Spleen (tissue), 11 donors: ENCODE measurements at regions not wholly inside any gene's neighbourhood (a gene's known extent, or its start where the extent isn't known, plus 50 kb on each side); places are given as distances from the start of the nearest gene placed in this dataset.
"Not testable (repeated sequence)": the region's sequence is repeated elsewhere in the genome, so short reads cannot be mapped to it uniquely, and the experiment has no call there.

Experiments used
- DNase-seq: peaks from one replicate; pipeline ENCODE4 v3.0.0-alpha.2; 2020
- H3K27ac ChIP-seq, 8 donors: fragments of 200-600 bp; sonication (generic) in 7 of 8; 1 replicate in 4 of 8; 2 replicates in 4 of 8; pipeline versions ENCODE4 v1.5.0 to v1.8.0; 2016 to 2021; ENCODE audit warnings: inconsistent platforms in 4 of 8, mild to moderate bottlenecking in 4 of 8, moderate library complexity in 1 of 8
- H3K27me3 ChIP-seq, 7 donors: fragments of 200-600 bp; sonication (generic) in 6 of 7; replicated peaks in 1 of 7; 1 replicate in 4 of 7; 2 replicates in 3 of 7; pipeline versions ENCODE4 v1.5.0 to v1.8.0; 2016 to 2021; ENCODE audit warnings: inconsistent platforms in 3 of 7, mild to moderate bottlenecking in 1 of 7
- H3K36me3 ChIP-seq, 6 donors: fragments of 200-600 bp; sonication (generic) in 5 of 6; 1 replicate in 4 of 6; 2 replicates in 2 of 6; pipeline versions ENCODE4 v1.5.0 to v1.8.0; 2016 to 2021; ENCODE audit warnings: inconsistent platforms in 2 of 6
- H3K4me1 ChIP-seq, 6 donors: fragments of 200-600 bp; sonication (generic) in 5 of 6; 1 replicate in 3 of 6; 2 replicates in 3 of 6; pipeline versions ENCODE4 v1.5.0 to v1.8.0; 2016 to 2021; ENCODE audit warnings: inconsistent platforms in 3 of 6
- H3K4me3 ChIP-seq, 8 donors: fragments of 200-600 bp; sonication (generic) in 7 of 8; 1 replicate in 4 of 8; 2 replicates in 4 of 8; pipeline versions ENCODE4 v1.5.0 to v1.8.0; 2016 to 2021; ENCODE audit warnings: inconsistent platforms in 4 of 8, mild to moderate bottlenecking in 4 of 8, moderate library complexity in 2 of 8
- H3K9me3 ChIP-seq, 8 donors: fragments of 200-600 bp; sonication (generic) in 7 of 8; 1 replicate in 4 of 8; 2 replicates in 4 of 8; pipeline versions ENCODE4 v1.5.0 to v1.8.0; 2016 to 2021; ENCODE audit warnings: inconsistent platforms in 4 of 8
- POLR2A ChIP-seq, 3 donors: fragments of 450-650 bp; IDR thresholded peaks; one replicate each; pipeline ENCODE4 v1.5.1; 2017; ENCODE audit warnings: antibody characterized with exemption in 3 of 3, mild to moderate bottlenecking in 1 of 3
- POLR2AphosphoS5 ChIP-seq, 3 donors: sonication (generic); formaldehyde crosslinking; IDR thresholded peaks; one replicate each; pipeline ENCODE4 v1.5.1; 2017; ENCODE audit warnings: antibody characterized with exemption in 3 of 3
- WGBS, 5 donors: extraction: QIAGEN DNeasy Blood & Tissue Kit in 3 of 5; methylation state at CpG; one replicate each; pipeline versions ENCODE4 v1.1.5 to v1.1.7; 2013 to 2018; 5-methylcytosine and 5-hydroxymethylcytosine counted together
- intact Hi-C: fragments of 100-400 bp; cut with DNase I; formaldehyde crosslinking; loops from one replicate; pipeline ENCODE4 v1.15.0; 2023; ENCODE audit warnings: low total_unique reads
- TF ChIP-seq, protein P1 (sequence below), 11 experiments: fragments of 200-600 bp in 7 of 11; fragments of 450-650 bp in 4 of 11; sonication (generic) in 4 of 11; IDR thresholded peaks in 8 of 11; conservative IDR thresholded peaks in 3 of 11; 1 replicate in 7 of 11; 2 replicates in 4 of 11; pipeline versions ENCODE4 v1.4.0 to v1.8.0; 2016 to 2021; ENCODE audit warnings: antibody characterized with exemption in 11 of 11, inconsistent platforms in 4 of 11, mild to moderate bottlenecking in 1 of 11
- donor health status: healthy with polysubstance abuse.
- donor health status: DM: no; HTN: no; CAD: no; lungs with moderate emphysema.
- donor health status: DM: no; HTN: no; CAD: no.
- donor health status: Bipolar disorder and iron deficiency.
- donor health status: healthy.
- donor health status: DM: no; HTN: no; CAD: no.
- donor health status: DM: yes; HTN: yes; CAD: no.

DNA sequence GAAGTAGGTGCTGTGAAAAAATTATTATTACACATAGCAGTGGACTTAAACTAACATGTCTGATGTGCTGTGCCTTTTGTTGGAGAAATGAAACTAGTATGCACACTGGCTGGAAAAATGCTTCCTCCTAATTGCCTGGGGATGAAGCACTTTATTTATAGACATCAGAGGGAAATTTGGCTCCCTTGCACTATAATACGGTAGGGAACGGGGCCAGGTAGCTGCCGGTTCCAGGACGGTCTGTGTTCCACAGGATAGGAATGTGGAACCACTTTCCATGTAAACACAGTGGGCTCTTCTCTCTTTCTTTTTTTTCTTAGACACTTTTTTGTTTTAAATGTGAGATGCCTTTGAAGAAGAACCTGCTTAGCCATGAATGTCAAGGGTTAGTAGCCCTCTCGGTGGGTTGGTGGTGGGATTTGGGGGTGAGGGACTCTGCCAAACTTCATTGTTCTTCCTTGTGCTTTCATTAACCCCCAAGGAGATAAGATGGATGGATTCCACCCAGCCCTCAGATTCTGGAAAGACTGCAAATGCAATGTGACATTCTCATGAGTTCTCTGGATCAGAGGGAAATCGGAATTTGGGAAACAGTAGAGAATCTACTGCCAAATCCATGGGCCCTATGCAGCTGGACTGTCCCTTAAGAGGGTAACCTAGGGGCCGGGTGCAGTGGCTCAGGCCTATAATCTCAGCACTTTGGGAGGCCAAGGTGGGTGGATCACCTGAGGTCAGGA is 58.0 kb upstream of the GSC start:
- 69 to 87% (median 77%) methylated on average over 7 of the region's 7 CpGs for WGBS, 5 donors
- H3K4me3 ChIP-seq: no peak overlapping the region
- no peak overlapping the region for H3K27ac ChIP-seq
- no peaks in the 10 kb centered on the region for H3K4me1 ChIP-seq
- H3K9me3 ChIP-seq: peaks cover 0 to 13% (median 3%) of the 10 kb centered on the region in 8 donors
- intact Hi-C loops: no loop called here
- H3K27me3 ChIP-seq: peaks cover 0 to 25% (median 0%) of the 10 kb centered on the region in 7 donors
- no peaks in the 10 kb centered on the region for H3K36me3 ChIP-seq
- no peak for DNase-seq
- TF ChIP-seq, protein P1, sequence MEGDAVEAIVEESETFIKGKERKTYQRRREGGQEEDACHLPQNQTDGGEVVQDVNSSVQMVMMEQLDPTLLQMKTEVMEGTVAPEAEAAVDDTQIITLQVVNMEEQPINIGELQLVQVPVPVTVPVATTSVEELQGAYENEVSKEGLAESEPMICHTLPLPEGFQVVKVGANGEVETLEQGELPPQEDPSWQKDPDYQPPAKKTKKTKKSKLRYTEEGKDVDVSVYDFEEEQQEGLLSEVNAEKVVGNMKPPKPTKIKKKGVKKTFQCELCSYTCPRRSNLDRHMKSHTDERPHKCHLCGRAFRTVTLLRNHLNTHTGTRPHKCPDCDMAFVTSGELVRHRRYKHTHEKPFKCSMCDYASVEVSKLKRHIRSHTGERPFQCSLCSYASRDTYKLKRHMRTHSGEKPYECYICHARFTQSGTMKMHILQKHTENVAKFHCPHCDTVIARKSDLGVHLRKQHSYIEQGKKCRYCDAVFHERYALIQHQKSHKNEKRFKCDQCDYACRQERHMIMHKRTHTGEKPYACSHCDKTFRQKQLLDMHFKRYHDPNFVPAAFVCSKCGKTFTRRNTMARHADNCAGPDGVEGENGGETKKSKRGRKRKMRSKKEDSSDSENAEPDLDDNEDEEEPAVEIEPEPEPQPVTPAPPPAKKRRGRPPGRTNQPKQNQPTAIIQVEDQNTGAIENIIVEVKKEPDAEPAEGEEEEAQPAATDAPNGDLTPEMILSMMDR (IDR thresholded peaks at IDR 0.05 in 8 of 11, conservative IDR thresholded peaks at IDR 0.05 in 3 of 11): no peak
- TF ChIP-seq POLR2AphosphoS5 (IDR thresholded peaks at IDR 0.05): no peak
- TF ChIP-seq POLR2A (IDR thresholded peaks at IDR 0.05): no peak

- no peaks in the 10 kb centered on the region for H3K36me3 ChIP-seq
- TF ChIP-seq, protein P1 (IDR thresholded peaks at IDR 0.05 in 8 of 11, conservative IDR thresholded peaks at IDR 0.05 in 3 of 11): no peak
- TF ChIP-seq POLR2AphosphoS5 (IDR thresholded peaks at IDR 0.05): no peak
- TF ChIP-seq POLR2A (IDR thresholded peaks at IDR 0.05): no peak
- 81 to 88% (median 86%) methylated on average over 4 of the region's 4 CpGs for WGBS, 5 donors
- peaks cover 0 to 13% (median 3%) of the 10 kb centered on the region in 8 donors for H3K9me3 ChIP-seq
- no peak for DNase-seq
- H3K27ac ChIP-seq: no peak overlapping the region
- intact Hi-C loops: no loop called here
- peaks cover 0 to 36% (median 0%) of the 10 kb centered on the region in 7 donors for H3K27me3 ChIP-seq
- H3K4me3 ChIP-seq: no peak overlapping the region
- H3K4me1 ChIP-seq: no peaks in the 10 kb centered on the region
These were observed 56.9 kb upstream of the GSC start for GRCh38 chr14:94826774-94827173.

DNA sequence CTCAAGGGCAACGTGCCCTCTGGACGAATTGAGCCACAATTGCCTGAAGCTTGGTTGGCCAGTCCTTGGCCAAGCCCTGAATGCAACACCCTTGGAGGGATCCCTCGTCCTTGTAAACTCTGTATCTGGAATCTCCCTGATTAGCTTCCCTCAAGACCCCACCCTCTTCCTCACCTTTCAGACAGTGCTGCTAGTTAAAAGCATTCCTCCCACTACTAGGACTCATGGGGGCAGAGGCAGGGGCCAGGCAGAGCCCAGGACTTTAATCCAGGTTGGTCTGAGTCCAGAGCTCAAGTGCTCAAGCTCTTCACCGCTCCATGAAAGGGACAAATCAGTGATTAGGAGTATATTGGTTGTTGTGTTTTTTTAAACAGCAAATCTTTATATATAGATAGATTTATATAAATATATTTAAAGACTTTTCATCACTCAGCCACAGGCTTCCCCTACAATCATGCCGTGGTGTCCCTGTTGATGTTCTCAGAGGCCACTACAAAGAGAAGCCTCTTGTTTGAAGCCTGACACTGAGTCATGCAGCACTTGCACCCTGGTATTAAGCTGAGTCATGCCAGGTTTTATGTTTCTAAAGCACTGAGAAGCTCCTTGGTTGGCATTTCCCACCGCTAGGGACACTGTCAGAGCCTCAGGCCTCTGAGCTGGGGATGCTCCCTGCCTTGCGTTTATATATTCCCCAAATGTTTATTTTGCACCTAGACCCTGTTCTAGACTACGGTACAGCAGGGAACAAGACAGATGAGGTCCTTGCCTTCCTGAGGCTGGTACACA is 53.8 kb upstream of the GSC start:
- Histone ChIP-seq H3K9me3 (peaks cover 0 to 26% (median 10%) of the 10 kb centered on the region in 8 donors), H3K4me3 (no peak overlapping the region), H3K27ac (no peak overlapping the region), H3K27me3 (peaks cover 0 to 49% (median 0%) of the 10 kb centered on the region in 7 donors), H3K4me1 (no peaks in the 10 kb centered on the region), H3K36me3 (no peaks in the 10 kb centered on the region)
- no peak for TF ChIP-seq POLR2A (IDR thresholded peaks at IDR 0.05)
- TF ChIP-seq POLR2AphosphoS5 (IDR thresholded peaks at IDR 0.05): no peak
- TF ChIP-seq, protein P1 (IDR thresholded peaks at IDR 0.05 in 8 of 11, conservative IDR thresholded peaks at IDR 0.05 in 3 of 11): no peak
- 63 to 72% (median 66%) methylated on average over 8 of the region's 8 CpGs for WGBS, 5 donors
- no peak for DNase-seq
- intact Hi-C loops: no loop called here

- 72 to 93% (median 80%) methylated on average over 4 of the region's 4 CpGs for WGBS, 5 donors
- H3K27ac ChIP-seq: no peak overlapping the region
- H3K36me3 ChIP-seq: no peaks in the 10 kb centered on the region
- peaks cover 0 to 41% (median 18%) of the 10 kb centered on the region in 8 donors for H3K9me3 ChIP-seq
- H3K27me3 ChIP-seq: peaks cover 0 to 51% (median 0%) of the 10 kb centered on the region in 7 donors
- intact Hi-C loops: no loop called here
- no peaks in the 10 kb centered on the region for H3K4me1 ChIP-seq
- H3K4me3 ChIP-seq: no peak overlapping the region
- TF ChIP-seq, protein P1 (IDR thresholded peaks at IDR 0.05 in 8 of 11, conservative IDR thresholded peaks at IDR 0.05 in 3 of 11): no peak
- TF ChIP-seq POLR2A (IDR thresholded peaks at IDR 0.05) (no peak), POLR2AphosphoS5 (IDR thresholded peaks at IDR 0.05) (no peak)
- DNase-seq: no peak
These were observed 51.8 kb upstream of the GSC start for GRCh38 chr14:94821705-94822104.

- WGBS, 5 donors: 60 to 75% (median 69%) methylated on average over 1 of the region's 1 CpG
- H3K4me3 ChIP-seq, intact Hi-C loops, H3K27ac ChIP-seq, H3K36me3 ChIP-seq, DNase-seq, H3K4me1 ChIP-seq: not testable (repeated sequence)
- Histone ChIP-seq H3K9me3 (peaks cover 0 to 41% (median 18%) of the 10 kb centered on the region in 8 donors), H3K27me3 (peaks cover 0 to 54% (median 0%) of the 10 kb centered on the region in 7 donors)
These were observed 51.0 kb upstream of the GSC start for GRCh38 chr14:94820932-94821331.
